ACC112 (cell line): ENCODE measurements at regions not wholly inside any gene's neighbourhood (a gene's known extent, or its start where the extent isn't known, plus 50 kb on each side); places are given as distances from the start of the nearest gene placed in this dataset.

ENCODE experiments used
- H2AFZ ChIP-seq: fragments of 200-600 bp; sonication (generic); one replicate; pipeline ENCODE4 v1.6.0; 2017; ENCODE audit warnings: antibody characterized with exemption, low read length; ENCODE audit not compliant: unreplicated experiment
- H3K27ac ChIP-seq: fragments of 200-600 bp; sonication (generic); 2 replicates; pipeline ENCODE4 v1.5.1; 2014; ENCODE audit warnings: low read depth, mild to moderate bottlenecking, antibody characterized with exemption, low read length, moderate library complexity
- H3K27me3 ChIP-seq: fragments of 200-600 bp; sonication (generic); 2 replicates; pipeline ENCODE4 v1.6.1; 2014; ENCODE audit warnings: mild to moderate bottlenecking, antibody characterized with exemption, low read length, moderate library complexity, mixed read lengths; ENCODE audit not compliant: insufficient read depth
- H3K36me3 ChIP-seq: fragments of 200-600 bp; sonication (generic); 2 replicates; pipeline ENCODE4 v1.6.1; 2016; ENCODE audit warnings: mild to moderate bottlenecking, antibody characterized with exemption, low read length, moderate library complexity, mixed read lengths; ENCODE audit not compliant: insufficient read depth
- H3K4me1 ChIP-seq: fragments of 200-600 bp; sonication (generic); one replicate; pipeline ENCODE4 v1.6.1; 2016; ENCODE audit warnings: low read length, mixed read lengths; ENCODE audit not compliant: insufficient read depth, unreplicated experiment, control insufficient read depth
- H3K4me3 ChIP-seq: fragments of 200-600 bp; sonication (generic); 2 replicates; pipeline ENCODE4 v1.5.1; 2014; ENCODE audit warnings: mild to moderate bottlenecking, low read depth, low read length
- H3K79me2 ChIP-seq: fragments of 200-600 bp; sonication (generic); one replicate; pipeline ENCODE4 v1.6.0; 2016; ENCODE audit warnings: low read length; ENCODE audit not compliant: control insufficient read depth, unreplicated experiment, insufficient read depth

DNA sequence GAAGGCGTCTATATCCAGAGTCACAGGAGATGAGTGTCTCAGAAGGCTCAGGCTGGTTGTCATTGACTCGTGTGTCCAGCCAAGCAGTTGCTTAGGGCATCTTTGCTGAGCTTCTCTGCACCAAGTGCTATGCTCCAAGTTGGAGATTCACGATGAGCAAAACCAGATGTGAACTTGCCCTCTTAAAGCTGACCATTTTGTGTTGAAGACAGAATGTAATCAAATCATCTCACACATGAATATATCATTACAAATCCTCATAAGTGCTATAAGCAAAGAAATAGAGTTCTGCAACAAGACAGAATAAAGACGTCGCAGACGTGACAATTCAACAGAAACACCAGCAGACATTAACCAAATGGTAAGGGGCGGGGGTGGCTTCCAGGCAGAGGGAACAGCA, 103.9 kb downstream of the ALDH8A1 start:
- Histone ChIP-seq H3K36me3 (no peaks in the 10 kb centered on the region), H3K27ac (no peak overlapping the region), H3K79me2 (no peaks in the 10 kb centered on the region), H3K27me3 (no peaks in the 10 kb centered on the region), H2AFZ (no peak overlapping the region), H3K4me1 (no peaks in the 10 kb centered on the region), H3K4me3 (no peak overlapping the region)

DNA sequence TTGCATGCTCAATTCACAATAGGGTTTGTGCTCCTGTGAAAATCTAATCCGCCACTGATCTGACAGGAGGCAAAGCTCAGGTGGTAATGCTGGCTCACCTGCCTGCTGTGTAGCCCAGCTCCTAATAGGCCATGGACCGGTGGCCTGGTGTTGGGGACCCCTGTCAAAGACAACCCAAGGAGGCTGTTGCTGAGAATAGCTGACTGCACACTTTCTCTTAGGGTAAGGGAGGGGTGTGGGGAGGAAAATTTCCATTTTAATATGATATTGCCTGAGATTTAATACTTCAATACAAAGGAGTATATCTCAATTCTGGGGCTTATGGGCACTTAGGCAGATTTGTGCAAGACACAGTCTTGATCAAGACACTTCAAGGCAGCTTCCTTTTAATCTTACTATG, 105.8 kb downstream of the ALDH8A1 start:
- H3K4me3 ChIP-seq: no peak overlapping the region
- H3K79me2 ChIP-seq: no peaks in the 10 kb centered on the region
- no peak overlapping the region for H3K27ac ChIP-seq
- no peaks in the 10 kb centered on the region for H3K27me3 ChIP-seq
- no peak overlapping the region for H2AFZ ChIP-seq
- no peaks in the 10 kb centered on the region for H3K4me1 ChIP-seq
- no peaks in the 10 kb centered on the region for H3K36me3 ChIP-seq

GRCh38 chr6:134840086-134840867, 109.6 kb downstream of the ALDH8A1 start:
- no peak overlapping the region for H3K27ac ChIP-seq
- H2AFZ ChIP-seq: no peak overlapping the region
- no peak overlapping the region for H3K4me3 ChIP-seq
- no peaks in the 10 kb centered on the region for H3K79me2 ChIP-seq
- peaks cover 8% of the 10 kb centered on the region for H3K4me1 ChIP-seq
- no peaks in the 10 kb centered on the region for H3K36me3 ChIP-seq
- H3K27me3 ChIP-seq: no peaks in the 10 kb centered on the region

- Histone ChIP-seq H3K27ac (no peak overlapping the region), H3K36me3 (no peaks in the 10 kb centered on the region), H2AFZ (peak overlapping the region; percentile 87), H3K4me1 (peaks cover 8% of the 10 kb centered on the region), H3K4me3 (no peak overlapping the region), H3K79me2 (no peaks in the 10 kb centered on the region), H3K27me3 (no peaks in the 10 kb centered on the region)
These were observed 113.9 kb downstream of the ALDH8A1 start for GRCh38 chr6:134835993-134836392.

DNA sequence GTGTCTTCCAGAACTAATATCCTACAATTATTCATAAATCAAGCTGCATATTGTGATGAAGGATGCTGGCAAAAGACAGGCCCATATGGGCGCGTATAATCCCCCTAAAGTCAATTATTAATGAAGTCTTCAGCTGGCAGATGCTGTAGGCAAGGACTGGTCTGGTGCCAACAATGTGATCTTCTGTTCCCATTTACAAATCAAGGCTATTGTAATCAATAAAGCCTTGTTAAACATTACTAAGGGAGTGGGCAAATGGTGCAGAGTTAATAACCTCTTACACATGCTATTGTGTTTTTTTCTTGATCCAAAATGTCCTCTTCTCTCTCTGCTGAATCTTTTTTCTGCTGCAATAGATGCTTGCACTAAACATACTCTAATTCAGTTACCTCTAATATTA, 119.0 kb downstream of the ALDH8A1 start:
- Histone ChIP-seq H3K27me3 (no peaks in the 10 kb centered on the region), H3K4me3 (no peak overlapping the region), H2AFZ (no peak overlapping the region), H3K36me3 (no peaks in the 10 kb centered on the region), H3K79me2 (no peaks in the 10 kb centered on the region), H3K4me1 (peaks cover 10% of the 10 kb centered on the region), H3K27ac (no peak overlapping the region)

DNA sequence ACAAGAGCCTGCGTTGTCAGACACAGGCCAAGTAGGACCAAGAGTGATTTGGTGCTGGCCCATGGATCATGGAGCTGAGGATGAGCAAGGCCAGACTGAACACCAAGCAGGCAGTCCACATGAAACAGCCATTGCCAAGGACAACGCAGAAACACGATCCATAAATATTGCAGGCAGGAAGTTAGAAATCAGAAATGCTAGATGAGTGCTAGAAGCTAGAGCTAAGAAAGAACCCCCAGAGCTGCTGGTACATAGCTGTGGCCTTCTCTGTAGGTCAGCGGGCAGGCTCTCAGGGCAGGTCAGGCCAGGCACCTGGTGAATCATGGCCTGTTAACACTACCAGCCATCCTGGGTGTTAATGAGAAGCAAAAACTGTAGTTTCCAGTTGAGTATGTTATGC, 119.7 kb downstream of the ALDH8A1 start:
- no peak overlapping the region for H3K27ac ChIP-seq
- no peaks in the 10 kb centered on the region for H3K36me3 ChIP-seq
- peaks cover 9% of the 10 kb centered on the region for H3K4me1 ChIP-seq
- H2AFZ ChIP-seq: no peak overlapping the region
- no peaks in the 10 kb centered on the region for H3K79me2 ChIP-seq
- H3K4me3 ChIP-seq: no peak overlapping the region
- no peaks in the 10 kb centered on the region for H3K27me3 ChIP-seq

DNA sequence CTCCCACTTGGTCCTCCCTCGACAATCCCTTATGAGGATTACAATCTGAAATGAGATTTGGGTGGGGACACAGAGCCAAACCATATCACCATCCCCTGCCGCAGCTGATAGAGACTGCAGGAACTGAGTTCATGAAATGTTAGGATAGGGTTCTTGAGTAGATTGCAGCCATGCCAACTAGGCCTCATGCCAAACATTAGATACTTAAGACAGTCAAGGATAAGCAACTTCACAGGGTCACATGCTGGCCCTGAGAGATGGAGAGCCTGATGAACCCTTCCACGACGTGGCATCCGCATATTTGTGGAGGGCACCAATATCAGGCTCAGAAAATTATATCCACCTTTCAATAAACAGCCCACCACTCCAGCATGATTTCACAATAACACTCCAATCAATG, 121.3 kb downstream of the ALDH8A1 start:
- H3K4me1 ChIP-seq: peaks cover 9% of the 10 kb centered on the region
- H3K27ac ChIP-seq: no peak overlapping the region

GRCh38 chr6:134826889-134827737, 122.8 kb downstream of the ALDH8A1 start:
- no peak overlapping the region for H3K4me3 ChIP-seq
- peak overlapping the region; percentile 16; the same call in 1 of the 2 replicates for H3K27ac ChIP-seq
- no peaks in the 10 kb centered on the region for H3K36me3 ChIP-seq
- no peak overlapping the region for H2AFZ ChIP-seq
- no peaks in the 10 kb centered on the region for H3K79me2 ChIP-seq
- peaks cover 12% of the 10 kb centered on the region for H3K4me1 ChIP-seq
- H3K27me3 ChIP-seq: no peaks in the 10 kb centered on the region

More for the DNA sequence above, 121.3 kb downstream of the ALDH8A1 start:
- Histone ChIP-seq H3K4me3 (no peak overlapping the region), H3K36me3 (no peaks in the 10 kb centered on the region), H3K27me3 (no peaks in the 10 kb centered on the region), H3K79me2 (no peaks in the 10 kb centered on the region), H2AFZ (no peak overlapping the region)

DNA sequence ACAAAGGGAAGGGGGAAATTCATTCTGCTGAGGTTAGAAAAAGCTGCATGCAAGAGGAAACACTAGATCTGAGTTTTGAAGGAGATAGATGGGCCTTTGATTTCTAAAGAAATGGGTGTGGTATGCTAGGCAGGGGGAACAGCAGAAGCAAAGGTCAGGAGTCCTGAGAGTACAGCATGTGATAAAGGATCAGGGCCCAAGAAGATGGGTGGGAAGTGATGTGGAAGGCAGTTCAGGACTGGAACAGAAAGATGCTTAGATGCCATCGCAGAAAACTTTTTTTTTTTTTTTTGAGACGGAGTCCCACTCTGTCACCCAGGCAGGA, 126.2 kb downstream of the ALDH8A1 start:
- Histone ChIP-seq H2AFZ (peak overlapping the region; percentile 39), H3K4me3 (no peak overlapping the region), H3K27me3 (no peaks in the 10 kb centered on the region), H3K79me2 (no peaks in the 10 kb centered on the region), H3K36me3 (no peaks in the 10 kb centered on the region), H3K4me1 (peaks cover 15% of the 10 kb centered on the region), H3K27ac (no peak overlapping the region)

GRCh38 chr6:134822920-134823709, 126.8 kb downstream of the ALDH8A1 start:
- Histone ChIP-seq H3K27me3 (no peaks in the 10 kb centered on the region), H3K4me3 (no peak overlapping the region), H3K4me1 (peaks cover 15% of the 10 kb centered on the region), H3K79me2 (no peaks in the 10 kb centered on the region), H3K36me3 (no peaks in the 10 kb centered on the region), H2AFZ (peak overlapping the region; percentile 39), H3K27ac (no peak overlapping the region)
